ENCODE measurements at regions not wholly inside any gene's neighbourhood (a gene's known extent, or its start where the extent isn't known, plus 50 kb on each side); places are given as distances from the start of the nearest gene placed in this dataset.

GRCh38 chrX:17237146-17237545 lies 137.9 kb upstream of the NHS start:
- TF ChIP-seq POLR2A (IDR thresholded peaks at IDR 0.05; ENCODE audit: low read length) (no peak), GATA1 (IDR thresholded peaks at IDR 0.05; ENCODE audit: low read depth, low read length) (no peak)

Measured in erythroblast (primary cell).